HEK293 (cell line): ENCODE measurements at regions not wholly inside any gene's neighbourhood (a gene's known extent, or its start where the extent isn't known, plus 50 kb on each side); places are given as distances from the start of the nearest gene placed in this dataset.

Experiments used
- WT1 ChIP-seq: fragments of 450-650 bp; formaldehyde crosslinking; IDR thresholded peaks from 2 replicates; pipeline ENCODE4 v1.5.1; 2016; ENCODE audit warnings: missing biosample characterization, missing genetic modification characterization
- TF ChIP-seq, protein P1 (sequence below): fragments of 450-650 bp; formaldehyde crosslinking; IDR thresholded peaks from 2 replicates; pipeline ENCODE4 v1.5.1; 2016; ENCODE audit warnings: missing biosample characterization, missing genetic modification characterization

DNA sequence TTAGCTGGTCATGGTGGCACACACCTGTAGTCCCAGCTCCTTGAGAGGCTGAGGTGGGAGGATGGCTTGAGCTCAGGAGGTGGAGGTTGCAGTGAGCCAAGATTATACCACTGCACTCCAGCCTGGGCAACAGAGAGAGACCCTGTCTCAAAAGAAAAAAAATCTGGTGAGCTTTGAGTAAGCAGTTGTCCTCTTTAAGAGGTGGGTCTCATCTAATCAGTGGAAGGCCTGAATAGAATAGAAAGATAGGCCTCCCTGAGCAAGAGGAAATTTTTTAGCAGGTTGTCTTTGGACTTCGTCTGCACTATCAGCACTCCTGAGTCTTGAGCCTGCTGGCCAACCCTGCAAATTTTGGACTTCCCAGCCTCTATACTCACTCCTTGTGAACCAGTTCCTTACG is 266.0 kb upstream of the ZFHX3 start:
- TF ChIP-seq WT1, result no peak
- TF ChIP-seq, protein P1, sequence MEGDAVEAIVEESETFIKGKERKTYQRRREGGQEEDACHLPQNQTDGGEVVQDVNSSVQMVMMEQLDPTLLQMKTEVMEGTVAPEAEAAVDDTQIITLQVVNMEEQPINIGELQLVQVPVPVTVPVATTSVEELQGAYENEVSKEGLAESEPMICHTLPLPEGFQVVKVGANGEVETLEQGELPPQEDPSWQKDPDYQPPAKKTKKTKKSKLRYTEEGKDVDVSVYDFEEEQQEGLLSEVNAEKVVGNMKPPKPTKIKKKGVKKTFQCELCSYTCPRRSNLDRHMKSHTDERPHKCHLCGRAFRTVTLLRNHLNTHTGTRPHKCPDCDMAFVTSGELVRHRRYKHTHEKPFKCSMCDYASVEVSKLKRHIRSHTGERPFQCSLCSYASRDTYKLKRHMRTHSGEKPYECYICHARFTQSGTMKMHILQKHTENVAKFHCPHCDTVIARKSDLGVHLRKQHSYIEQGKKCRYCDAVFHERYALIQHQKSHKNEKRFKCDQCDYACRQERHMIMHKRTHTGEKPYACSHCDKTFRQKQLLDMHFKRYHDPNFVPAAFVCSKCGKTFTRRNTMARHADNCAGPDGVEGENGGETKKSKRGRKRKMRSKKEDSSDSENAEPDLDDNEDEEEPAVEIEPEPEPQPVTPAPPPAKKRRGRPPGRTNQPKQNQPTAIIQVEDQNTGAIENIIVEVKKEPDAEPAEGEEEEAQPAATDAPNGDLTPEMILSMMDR (tag by site-specific recombination), result no peak
